GM23248 (cell line): ENCODE measurements at regions not wholly inside any gene's neighbourhood (a gene's known extent, or its start where the extent isn't known, plus 50 kb on each side); places are given as distances from the start of the nearest gene placed in this dataset.

Source experiments
- DNase-seq: peaks from one replicate; pipeline ENCODE4 v3.0.0-alpha.2; 2015
- H2AFZ ChIP-seq: fragments of 200-600 bp; sonication (generic); 2 replicates; pipeline ENCODE4 v1.6.1; 2016; ENCODE audit warnings: antibody characterized with exemption
- H3F3A ChIP-seq: fragments of 200-600 bp; sonication (generic); 2 replicates; pipeline ENCODE4 v1.6.1; 2016; ENCODE audit warnings: mild to moderate bottlenecking, antibody characterized with exemption, mixed run types; ENCODE audit not compliant: insufficient read depth
- H3K27ac ChIP-seq: fragments of 200-600 bp; sonication (generic); 2 replicates; pipeline ENCODE4 v1.5.1; 2016; ENCODE audit warnings: mild to moderate bottlenecking
- H3K27me3 ChIP-seq: fragments of 200-600 bp; sonication (generic); replicated peaks from 2 replicates; pipeline ENCODE4 v1.6.1; 2016; ENCODE audit warnings: mild to moderate bottlenecking; ENCODE audit not compliant: insufficient read depth
- H3K36me3 ChIP-seq: fragments of 200-600 bp; sonication (generic); 2 replicates; pipeline ENCODE4 v1.6.1; 2016; ENCODE audit warnings: low read depth, mild to moderate bottlenecking
- H3K4me1 ChIP-seq: fragments of 200-600 bp; sonication (generic); 2 replicates; pipeline ENCODE4 v1.6.1; 2016; ENCODE audit warnings: mild to moderate bottlenecking; ENCODE audit not compliant: insufficient read depth
- H3K4me2 ChIP-seq: fragments of 200-600 bp; sonication (generic); one replicate; pipeline ENCODE4 v1.6.1; 2016; ENCODE audit warnings: mild to moderate bottlenecking; ENCODE audit not compliant: unreplicated experiment
- H3K4me3 ChIP-seq: fragments of 200-600 bp; sonication (generic); 2 replicates; pipeline ENCODE4 v1.5.1; 2016; ENCODE audit warnings: mild to moderate bottlenecking
- H3K79me2 ChIP-seq: fragments of 200-600 bp; sonication (generic); 2 replicates; pipeline ENCODE4 v1.6.1; 2016; ENCODE audit warnings: mild to moderate bottlenecking; ENCODE audit not compliant: insufficient read depth
- H3K9ac ChIP-seq: fragments of 200-600 bp; sonication (generic); 2 replicates; pipeline ENCODE4 v1.6.1; 2016; ENCODE audit warnings: mild to moderate bottlenecking
- H3K9me2 ChIP-seq: fragments of 200-600 bp; sonication (generic); 2 replicates; pipeline ENCODE4 v1.6.1; 2016; ENCODE audit warnings: mixed run types, mild to moderate bottlenecking, moderate library complexity; ENCODE audit not compliant: insufficient read depth
- H3K9me3 ChIP-seq: fragments of 200-600 bp; sonication (generic); one replicate; pipeline ENCODE4 v1.6.1; 2017; ENCODE audit warnings: low read depth
- H4K20me1 ChIP-seq: fragments of 200-600 bp; sonication (generic); 2 replicates; pipeline ENCODE4 v1.6.0; 2016; ENCODE audit not compliant: insufficient read depth
- EZH2 ChIP-seq: fragments of 200-600 bp; sonication (generic); IDR thresholded peaks from 2 replicates; pipeline ENCODE4 v1.6.1; 2018; ENCODE audit warnings: antibody characterized with exemption, mild to moderate bottlenecking; ENCODE audit not compliant: insufficient read depth, poor library complexity, severe bottlenecking
- EZH2phosphoT487 ChIP-seq: fragments of 200-600 bp; sonication (generic); IDR thresholded peaks from 2 replicates; pipeline ENCODE4 v1.6.1; 2018; ENCODE audit warnings: antibody characterized with exemption, moderate library complexity, mild to moderate bottlenecking, low read depth; ENCODE audit not compliant: insufficient read depth
- WGBS, 2 experiments: methylation state at CpG; one replicate each; pipeline ENCODE4 v1.1.6; 2015 to 2017; ENCODE audit warnings: low lambda C conversion rate in 2 of 2, low coverage in 1 of 2; ENCODE audit errors: missing lambda C conversion rate in 2 of 2; 5-methylcytosine and 5-hydroxymethylcytosine counted together
- in situ Hi-C: fragments of 300-500 bp; cut with MboI; formaldehyde crosslinking; loops from 2 replicates; pipeline ENCODE4 v1.15.0; 2020

- Histone ChIP-seq H3K36me3 (no peaks in the 10 kb centered on the region), H4K20me1 (no peaks in the 10 kb centered on the region), H3K27me3 (no peaks in the 10 kb centered on the region; the same call in 1 of the 2 replicates), H3K4me3 (no peak overlapping the region), H3F3A (no peaks in the 10 kb centered on the region), H2AFZ (no peak overlapping the region), H3K9ac (no peak overlapping the region), H3K9me2 (no peaks in the 10 kb centered on the region), H3K9me3 (no peaks in the 10 kb centered on the region), H3K4me1 (no peaks in the 10 kb centered on the region), H3K27ac (no peak overlapping the region), H3K79me2 (no peaks in the 10 kb centered on the region), H3K4me2 (no peak overlapping the region)
- no peak for TF ChIP-seq EZH2phosphoT487
- TF ChIP-seq EZH2: no peak
- in situ Hi-C loops: no loop called here
- DNase-seq: no peak
- WGBS, 2 experiments: 55 to 61% methylated on average over 5 of the region's 5 CpGs
Observed at GRCh38 chr14:55762595-55763232, 182.7 kb downstream of the KTN1 start.

- no peak overlapping the region for H3K4me3 ChIP-seq
- H4K20me1 ChIP-seq: no peaks in the 10 kb centered on the region
- WGBS, 2 experiments: 4 to 16% methylated on average over 1 of the region's 1 CpG
- peaks cover 6% of the 10 kb centered on the region; the same call in 1 of the 2 replicates for H3K27me3 ChIP-seq
- H3K9me2 ChIP-seq: no peaks in the 10 kb centered on the region
- no peak for DNase-seq
- TF ChIP-seq EZH2 (no peak), EZH2phosphoT487 (no peak)
- no peaks in the 10 kb centered on the region for H3K36me3 ChIP-seq
- in situ Hi-C loops: no loop called here
- no peak overlapping the region for H3K27ac ChIP-seq
- no peak overlapping the region for H3K4me2 ChIP-seq
- no peak overlapping the region for H2AFZ ChIP-seq
- no peaks in the 10 kb centered on the region for H3K9me3 ChIP-seq
- no peaks in the 10 kb centered on the region for H3K4me1 ChIP-seq
- H3F3A ChIP-seq: no peaks in the 10 kb centered on the region
- no peak overlapping the region for H3K9ac ChIP-seq
- no peaks in the 10 kb centered on the region for H3K79me2 ChIP-seq
Observed at GRCh38 chr14:55764784-55765183, 184.8 kb downstream of the KTN1 start.

- H3K27me3 ChIP-seq: peaks cover 12% of the 10 kb centered on the region; the same call in 1 of the 2 replicates
- in situ Hi-C loops: no loop called here
Observed at GRCh38 chr14:55766071-55766470, 186.1 kb downstream of the KTN1 start.

DNA sequence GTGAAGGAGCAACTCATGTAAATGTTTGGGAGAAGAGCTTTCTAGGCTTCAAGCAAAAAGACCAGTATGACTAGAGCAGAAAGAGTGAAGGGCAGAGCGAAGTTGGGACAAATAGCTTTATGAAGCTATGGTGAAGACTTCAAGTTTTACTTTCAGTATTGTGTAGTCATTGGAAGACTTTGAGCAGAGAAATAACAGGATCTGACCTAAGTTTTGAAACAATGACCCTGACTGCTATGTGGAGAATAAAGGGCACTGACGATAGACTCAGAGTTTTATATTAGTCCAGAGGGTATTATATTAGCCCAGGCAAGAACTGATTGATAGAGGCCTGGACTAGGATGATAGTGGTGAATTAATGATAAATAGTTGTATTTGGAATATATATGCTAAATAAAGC is 187.3 kb downstream of the KTN1 start:
- Histone ChIP-seq H3K27me3 (peaks cover 12% of the 10 kb centered on the region; the same call in 1 of the 2 replicates), H3K27ac (no peak overlapping the region), H3K4me2 (no peak overlapping the region), H3K4me1 (no peaks in the 10 kb centered on the region), H3K4me3 (no peak overlapping the region), H2AFZ (no peak overlapping the region), H3K9me3 (no peaks in the 10 kb centered on the region), H3F3A (no peaks in the 10 kb centered on the region), H3K36me3 (no peaks in the 10 kb centered on the region), H4K20me1 (no peaks in the 10 kb centered on the region), H3K79me2 (no peaks in the 10 kb centered on the region), H3K9me2 (no peaks in the 10 kb centered on the region), H3K9ac (no peak overlapping the region)
- 82 to 83% methylated on average over 2 of the region's 2 CpGs for WGBS, 2 experiments
- in situ Hi-C loops: no loop called here
- DNase-seq: no peak
- TF ChIP-seq EZH2phosphoT487 (no peak), EZH2 (no peak)

More at GRCh38 chr14:55766071-55766470, 186.1 kb downstream of the KTN1 start:
- Histone ChIP-seq H3K79me2 (no peaks in the 10 kb centered on the region), H3K4me3 (no peak overlapping the region), H3K27ac (no peak overlapping the region), H4K20me1 (no peaks in the 10 kb centered on the region), H3K9me2 (no peaks in the 10 kb centered on the region), H2AFZ (no peak overlapping the region), H3F3A (no peaks in the 10 kb centered on the region), H3K9me3 (no peaks in the 10 kb centered on the region), H3K36me3 (no peaks in the 10 kb centered on the region), H3K4me1 (no peaks in the 10 kb centered on the region), H3K9ac (no peak overlapping the region), H3K4me2 (no peak overlapping the region)
- TF ChIP-seq EZH2 (no peak), EZH2phosphoT487 (no peak)
- no peak for DNase-seq
- WGBS, 2 experiments: 85 to 87% methylated on average over 22 of the region's 22 CpGs

- in situ Hi-C loops: no loop called here
- Histone ChIP-seq H3K9me3 (no peaks in the 10 kb centered on the region), H3K9ac (no peak overlapping the region), H2AFZ (no peak overlapping the region), H3K4me3 (no peak overlapping the region), H3K4me2 (no peak overlapping the region), H3K4me1 (no peaks in the 10 kb centered on the region), H3F3A (no peaks in the 10 kb centered on the region), H4K20me1 (no peaks in the 10 kb centered on the region), H3K27me3 (peaks cover 12% of the 10 kb centered on the region; the same call in 1 of the 2 replicates), H3K27ac (no peak overlapping the region), H3K79me2 (no peaks in the 10 kb centered on the region), H3K36me3 (no peaks in the 10 kb centered on the region), H3K9me2 (no peaks in the 10 kb centered on the region)
- no peak for DNase-seq
- TF ChIP-seq EZH2phosphoT487 (no peak), EZH2 (no peak)
- WGBS, 2 experiments: 56 to 67% methylated on average over 3 of the region's 3 CpGs
Observed at GRCh38 chr14:55769877-55770276, 189.9 kb downstream of the KTN1 start.
